GM13977 (cell line): ENCODE measurements at regions not wholly inside any gene's neighbourhood (a gene's known extent, or its start where the extent isn't known, plus 50 kb on each side); places are given as distances from the start of the nearest gene placed in this dataset.

ENCODE experiments used
- DNase-seq: peaks from one replicate; pipeline ENCODE4 v3.0.0; 2012; ENCODE audit warnings: low spot score
- CTCF ChIP-seq: IDR thresholded peaks from 2 replicates; pipeline ENCODE4 v1.5.1; 2012; ENCODE audit warnings: mild to moderate bottlenecking, control low read depth; ENCODE audit not compliant: insufficient read depth; ENCODE audit errors: extremely low read depth, missing control alignments
- in situ Hi-C: fragments of 300-500 bp; cut with MboI; formaldehyde crosslinking; loops from one replicate; pipeline ENCODE4 v1.12.0; 2022; ENCODE audit warnings: low sequenced_read_pairs, low pct_unique_long_range_greater_than_20kb, mixed read lengths, inconsistent platforms; ENCODE audit not compliant: unreplicated experiment

DNA sequence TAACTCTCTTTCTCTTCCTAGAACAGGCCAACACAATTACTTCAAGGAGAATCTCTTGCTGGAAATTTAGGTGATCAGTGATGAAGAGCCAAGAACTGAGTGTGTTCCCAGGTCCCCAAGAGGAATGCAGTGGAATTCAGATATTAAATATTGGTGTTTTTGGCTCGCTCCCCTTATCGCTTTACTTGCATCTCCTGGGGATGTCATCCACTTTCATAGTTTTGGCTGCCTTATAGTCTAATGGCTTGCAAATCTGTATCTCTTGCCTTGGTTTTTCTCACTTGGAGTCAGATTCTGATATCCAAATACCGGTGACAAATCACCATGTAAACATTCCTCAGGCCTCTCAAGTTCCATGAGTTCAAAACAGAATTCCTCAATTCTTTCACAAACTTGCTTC, 151.0 kb upstream of the C1orf87 start:
- DNase-seq: no peak
- no peak for TF ChIP-seq CTCF
- in situ Hi-C loops: no loop called here

DNA sequence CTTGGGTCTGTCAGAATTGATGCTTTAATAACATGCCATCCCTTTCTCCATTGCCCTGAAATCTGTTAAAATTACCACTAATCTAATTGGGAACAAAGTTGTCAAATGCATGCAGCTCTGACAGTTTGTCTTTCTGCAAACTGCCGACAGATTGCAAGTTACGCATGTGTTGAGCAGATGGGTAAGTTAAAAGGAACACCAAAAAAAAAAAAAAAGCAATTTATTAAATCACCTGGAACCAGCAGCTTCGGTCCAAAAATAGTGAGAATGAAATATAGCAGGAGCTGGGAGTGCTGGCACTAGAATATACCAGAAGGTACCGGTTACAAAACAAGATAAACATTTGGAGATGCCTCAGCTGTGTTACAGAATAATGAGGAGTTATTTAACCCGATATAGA, 149.6 kb upstream of the C1orf87 start:
- in situ Hi-C loops: no loop called here
- no peak for DNase-seq
- TF ChIP-seq CTCF: no peak

GRCh38 chr1:60222360-60223115, 149.0 kb upstream of the C1orf87 start:
- TF ChIP-seq CTCF: no peak
- no peak for DNase-seq
- in situ Hi-C loops: no loop called here

DNA sequence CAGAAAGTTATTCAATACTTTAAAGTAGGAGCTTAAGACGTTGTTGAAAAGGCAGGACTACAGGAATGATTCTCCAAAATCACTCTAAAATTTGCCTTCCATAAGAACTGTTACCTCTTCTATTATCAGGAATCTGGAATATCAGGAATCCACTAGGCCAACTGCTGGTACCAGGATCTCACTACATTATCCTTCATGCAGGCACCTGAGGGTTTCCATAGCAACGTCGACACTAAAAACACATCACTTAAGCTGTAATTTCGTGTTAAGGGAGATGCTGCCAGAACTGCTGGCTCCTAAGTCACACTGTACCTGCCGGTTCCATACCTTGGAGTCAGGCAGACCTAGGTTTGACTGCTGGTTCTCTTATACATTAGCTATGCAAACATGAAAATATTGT, 139.7 kb upstream of the C1orf87 start:
- no peak for DNase-seq
- in situ Hi-C loops: no loop called here

DNA sequence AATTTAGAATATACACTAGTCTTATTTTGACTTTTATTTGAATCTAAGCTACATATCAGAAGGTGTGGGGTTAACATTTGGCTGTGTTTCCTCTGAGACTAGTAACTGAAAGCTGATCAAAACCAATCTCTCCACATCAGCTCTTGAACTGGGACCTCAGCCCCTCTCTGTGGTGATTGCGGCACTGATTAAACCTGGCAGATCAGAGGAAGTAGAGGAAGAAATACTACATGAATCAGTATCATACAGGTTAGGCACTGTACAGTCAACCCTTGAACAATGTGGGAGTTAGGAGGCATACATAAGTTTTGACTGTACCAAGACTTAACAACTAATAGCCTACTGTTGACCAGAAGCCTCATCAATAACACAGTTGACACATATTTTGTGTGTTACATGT, 122.5 kb upstream of the C1orf87 start:
- in situ Hi-C loops: no loop called here
- no peak for DNase-seq
- no peak for TF ChIP-seq CTCF

More for the DNA sequence above, 139.7 kb upstream of the C1orf87 start:
- TF ChIP-seq CTCF: no peak

- TF ChIP-seq CTCF: no peak
- in situ Hi-C loops: no loop called here
- DNase-seq: no peak
Measured at GRCh38 chr1:60185684-60186083, 112.1 kb upstream of the C1orf87 start.

GRCh38 chr1:60184521-60184920, 111.0 kb upstream of the C1orf87 start:
- in situ Hi-C loops: no loop called here
- no peak for TF ChIP-seq CTCF
- DNase-seq: no peak
